Mucosa of descending colon (tissue), 3 donors: ENCODE measurements at regions not wholly inside any gene's neighbourhood (a gene's known extent, or its start where the extent isn't known, plus 50 kb on each side); places are given as distances from the start of the nearest gene placed in this dataset.

Source experiments
- ATAC-seq: fragments of 200-7000 bp; cut with Tn5 transposase; one replicate; pipeline ENCODE4 v1.9.1; 2020; ENCODE audit warnings: mild to moderate bottlenecking, moderate library complexity
- DNase-seq, 3 donors: peaks; one replicate each; pipeline ENCODE4 v3.0.0-alpha.2; 2020
- H3K36me3 ChIP-seq: fragments of 200-600 bp; one replicate; pipeline ENCODE4 v1.8.0; 2021; ENCODE audit warnings: low read depth, mild to moderate bottlenecking
- H3K4me1 ChIP-seq: fragments of 200-600 bp; one replicate; pipeline ENCODE4 v1.8.0; 2021; ENCODE audit warnings: low read depth, mild to moderate bottlenecking
- H3K4me3 ChIP-seq: fragments of 200-600 bp; one replicate; pipeline ENCODE4 v1.8.0; 2021; ENCODE audit warnings: mild to moderate bottlenecking
- H3K9me3 ChIP-seq: fragments of 200-600 bp; one replicate; pipeline ENCODE4 v1.8.0; 2021; ENCODE audit warnings: mild to moderate bottlenecking
- intact Hi-C, 2 donors: fragments of 100-400 bp; cut with DNase I in 1 of 2; cut with micrococcal nuclease in 1 of 2; formaldehyde crosslinking; loops; one replicate each; pipeline versions ENCODE4 v1.11.0 to v1.11.1; 2022; cut with DNase I, micrococcal nuclease
- TF ChIP-seq, protein P1 (sequence below): fragments of 200-600 bp; IDR thresholded peaks from one replicate; pipeline ENCODE4 v1.8.0; 2022; ENCODE audit warnings: antibody characterized with exemption, mild to moderate bottlenecking
- donor health status: DM: no; HTN: no; CAD: no; lungs with moderate emphysema.
- donor health status: DM: no; HTN: no; CAD: no.
- donor health status: DM: no; HTN: yes; CAD: no.

DNA sequence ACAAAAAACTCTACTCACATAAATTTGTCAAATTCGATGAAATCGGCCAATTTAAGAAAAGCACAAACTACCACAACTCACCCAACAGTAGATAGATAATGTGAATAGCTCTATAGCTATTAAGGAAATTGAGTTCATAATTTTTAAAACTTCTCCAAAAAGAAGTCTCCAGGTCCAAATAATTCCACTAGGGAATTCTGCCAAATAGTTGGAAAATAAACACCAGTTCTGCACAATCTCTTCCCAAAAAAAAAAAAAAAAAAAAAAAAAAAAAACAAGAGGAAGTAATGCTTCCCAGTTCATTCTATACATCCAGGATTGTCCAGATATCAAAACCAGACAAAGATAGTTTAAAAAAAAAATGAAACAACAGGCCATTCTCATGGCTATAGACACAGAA, 164.2 kb downstream of the POLR2M start:
- Histone ChIP-seq H3K36me3 (no peaks in the 10 kb centered on the region), H3K9me3 (peaks cover 2% of the 10 kb centered on the region), H3K4me1 (no peaks in the 10 kb centered on the region), H3K4me3 (no peak overlapping the region)
- no peak for ATAC-seq
- TF ChIP-seq, protein P1, sequence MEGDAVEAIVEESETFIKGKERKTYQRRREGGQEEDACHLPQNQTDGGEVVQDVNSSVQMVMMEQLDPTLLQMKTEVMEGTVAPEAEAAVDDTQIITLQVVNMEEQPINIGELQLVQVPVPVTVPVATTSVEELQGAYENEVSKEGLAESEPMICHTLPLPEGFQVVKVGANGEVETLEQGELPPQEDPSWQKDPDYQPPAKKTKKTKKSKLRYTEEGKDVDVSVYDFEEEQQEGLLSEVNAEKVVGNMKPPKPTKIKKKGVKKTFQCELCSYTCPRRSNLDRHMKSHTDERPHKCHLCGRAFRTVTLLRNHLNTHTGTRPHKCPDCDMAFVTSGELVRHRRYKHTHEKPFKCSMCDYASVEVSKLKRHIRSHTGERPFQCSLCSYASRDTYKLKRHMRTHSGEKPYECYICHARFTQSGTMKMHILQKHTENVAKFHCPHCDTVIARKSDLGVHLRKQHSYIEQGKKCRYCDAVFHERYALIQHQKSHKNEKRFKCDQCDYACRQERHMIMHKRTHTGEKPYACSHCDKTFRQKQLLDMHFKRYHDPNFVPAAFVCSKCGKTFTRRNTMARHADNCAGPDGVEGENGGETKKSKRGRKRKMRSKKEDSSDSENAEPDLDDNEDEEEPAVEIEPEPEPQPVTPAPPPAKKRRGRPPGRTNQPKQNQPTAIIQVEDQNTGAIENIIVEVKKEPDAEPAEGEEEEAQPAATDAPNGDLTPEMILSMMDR = no peak
- intact Hi-C loops = no loop called here
- DNase-seq = no peak

DNA sequence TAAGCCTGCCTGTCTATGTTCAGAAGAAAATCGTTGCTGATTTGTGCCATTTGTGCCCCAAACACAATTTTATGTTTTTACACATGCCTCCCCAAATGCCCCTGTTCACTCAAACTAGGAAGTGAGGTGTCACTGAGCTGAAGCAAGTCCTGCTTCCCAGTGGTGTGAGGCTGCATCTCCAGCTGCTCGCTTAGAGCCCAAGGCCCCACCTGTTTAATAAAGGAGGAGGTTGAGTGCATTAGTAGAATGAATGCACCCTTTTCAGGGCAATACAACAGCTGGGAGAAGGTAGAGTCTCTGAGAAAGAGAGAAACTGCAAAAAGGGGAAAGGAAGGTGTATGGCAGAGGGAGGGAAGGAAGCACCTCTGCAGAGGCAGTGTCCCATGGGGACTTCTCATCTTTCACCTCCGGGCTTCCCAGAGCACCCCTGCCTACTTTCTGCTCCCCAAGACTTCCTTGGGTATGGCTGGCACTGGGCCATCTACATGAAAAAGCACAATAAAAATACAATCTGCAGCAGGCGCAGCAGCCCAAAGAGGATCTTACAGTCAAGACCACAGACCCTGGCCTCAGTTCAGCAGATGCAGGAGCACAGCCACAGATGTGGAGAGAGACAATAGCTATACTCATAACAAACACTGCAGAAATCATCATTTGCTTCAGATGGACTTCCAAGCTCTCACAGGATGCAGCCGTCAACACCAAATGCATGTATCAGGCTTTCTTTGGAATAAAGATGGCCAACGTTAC, 165.9 kb downstream of the POLR2M start:
- TF ChIP-seq, protein P1 = no peak
- intact Hi-C loops = no loop called here
- DNase-seq (no peak), ATAC-seq (peak; percentile 46)
- Histone ChIP-seq H3K4me1 (no peaks in the 10 kb centered on the region), H3K36me3 (no peaks in the 10 kb centered on the region), H3K4me3 (no peak overlapping the region), H3K9me3 (peaks cover 2% of the 10 kb centered on the region)

DNA sequence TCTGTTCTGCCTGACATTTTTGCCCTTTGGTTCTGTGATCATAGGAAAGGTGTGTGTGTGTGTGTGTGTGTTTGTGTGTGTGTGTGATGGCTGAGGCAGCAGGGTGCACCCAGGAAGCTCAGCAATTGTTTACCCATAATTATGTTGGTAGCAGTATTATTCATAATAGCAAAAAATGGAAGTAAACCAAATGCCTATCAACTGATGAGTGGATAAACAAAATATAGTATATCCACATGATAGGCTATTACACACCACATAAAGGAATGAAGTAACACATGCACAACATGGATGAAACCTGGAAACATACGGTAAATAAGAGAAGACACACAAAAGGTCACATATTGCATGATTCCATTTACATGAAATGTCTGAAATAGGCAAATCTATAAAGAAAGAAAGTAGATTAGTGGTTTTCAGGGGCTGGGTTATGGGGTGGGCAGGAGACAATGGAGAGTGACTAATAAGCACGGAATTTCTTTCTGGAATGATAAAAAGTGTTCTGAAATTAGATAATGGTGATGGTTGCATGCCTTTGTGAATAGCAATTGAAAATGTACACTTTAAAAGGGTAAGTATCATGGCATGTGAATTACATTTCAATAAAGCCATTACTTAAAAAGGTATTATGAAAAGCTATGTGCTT, 167.2 kb downstream of the POLR2M start:
- H3K9me3 ChIP-seq = peaks cover 2% of the 10 kb centered on the region
- ATAC-seq (no peak), DNase-seq (no peak)
- intact Hi-C loops = no loop called here
- H3K36me3 ChIP-seq = no peaks in the 10 kb centered on the region
- H3K4me1 ChIP-seq = no peaks in the 10 kb centered on the region
- TF ChIP-seq, protein P1 = no peak
- H3K4me3 ChIP-seq = no peak overlapping the region

DNA sequence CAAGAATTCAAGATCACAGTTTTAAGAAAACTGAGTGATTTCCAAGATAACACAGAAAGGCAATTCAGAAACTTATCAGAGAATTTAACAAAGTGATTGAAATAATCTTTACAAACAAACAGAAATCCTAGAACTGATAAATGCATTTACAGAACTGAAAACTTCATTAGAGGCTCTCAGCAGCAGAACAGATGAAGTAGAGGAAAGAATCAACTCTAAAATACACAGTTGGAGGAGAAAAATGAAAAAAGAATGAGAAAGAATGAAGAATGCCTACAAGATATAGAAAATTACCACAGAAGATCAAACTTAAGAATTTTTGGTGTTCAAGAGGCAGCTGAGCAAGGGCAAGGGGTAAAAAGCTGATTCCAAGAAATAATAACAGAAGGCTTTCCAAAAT, 168.8 kb downstream of the POLR2M start:
- TF ChIP-seq, protein P1 = no peak
- no peak for ATAC-seq
- DNase-seq = no peak
- Histone ChIP-seq H3K4me1 (no peaks in the 10 kb centered on the region), H3K4me3 (no peak overlapping the region), H3K9me3 (peaks cover 2% of the 10 kb centered on the region), H3K36me3 (no peaks in the 10 kb centered on the region)
- intact Hi-C loops = no loop called here

DNA sequence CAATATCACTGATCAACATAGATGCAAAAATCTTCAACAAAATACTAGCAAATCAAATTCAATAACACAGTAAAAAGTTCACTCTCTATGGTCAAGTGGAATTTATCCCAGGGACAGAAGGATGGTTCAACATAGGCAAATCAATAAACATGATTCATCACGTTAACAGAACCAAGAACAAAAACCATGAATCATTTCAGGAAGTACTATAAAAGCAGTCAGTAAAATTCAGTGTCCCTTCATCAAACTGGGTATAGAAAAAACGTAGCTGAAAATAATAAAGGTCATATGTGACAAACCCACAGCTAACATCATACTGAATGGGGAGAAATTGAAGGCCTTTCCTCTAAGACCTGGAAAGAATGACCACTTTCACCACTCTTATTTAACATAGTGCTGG, 172.1 kb downstream of the POLR2M start:
- TF ChIP-seq, protein P1 = no peak
- Histone ChIP-seq H3K4me3 (no peak overlapping the region), H3K36me3 (no peaks in the 10 kb centered on the region), H3K9me3 (peaks cover 2% of the 10 kb centered on the region), H3K4me1 (no peaks in the 10 kb centered on the region)
- peak; percentile 95 for ATAC-seq
- no peak for DNase-seq
- intact Hi-C loops = no loop called here
